Spleen (tissue), 11 donors: ENCODE measurements at regions not wholly inside any gene's neighbourhood (a gene's known extent, or its start where the extent isn't known, plus 50 kb on each side); places are given as distances from the start of the nearest gene placed in this dataset.

Experiments used
- DNase-seq: peaks from one replicate; pipeline ENCODE4 v3.0.0-alpha.2; 2020
- H3K27ac ChIP-seq, 8 donors: fragments of 200-600 bp; sonication (generic) in 7 of 8; 1 replicate in 4 of 8; 2 replicates in 4 of 8; pipeline versions ENCODE4 v1.5.0 to v1.8.0; 2016 to 2021; ENCODE audit warnings: inconsistent platforms in 4 of 8, mild to moderate bottlenecking in 4 of 8, moderate library complexity in 1 of 8
- H3K27me3 ChIP-seq, 7 donors: fragments of 200-600 bp; sonication (generic) in 6 of 7; replicated peaks in 1 of 7; 1 replicate in 4 of 7; 2 replicates in 3 of 7; pipeline versions ENCODE4 v1.5.0 to v1.8.0; 2016 to 2021; ENCODE audit warnings: inconsistent platforms in 3 of 7, mild to moderate bottlenecking in 1 of 7
- H3K36me3 ChIP-seq, 6 donors: fragments of 200-600 bp; sonication (generic) in 5 of 6; 1 replicate in 4 of 6; 2 replicates in 2 of 6; pipeline versions ENCODE4 v1.5.0 to v1.8.0; 2016 to 2021; ENCODE audit warnings: inconsistent platforms in 2 of 6
- H3K4me1 ChIP-seq, 6 donors: fragments of 200-600 bp; sonication (generic) in 5 of 6; 1 replicate in 3 of 6; 2 replicates in 3 of 6; pipeline versions ENCODE4 v1.5.0 to v1.8.0; 2016 to 2021; ENCODE audit warnings: inconsistent platforms in 3 of 6
- H3K4me3 ChIP-seq, 8 donors: fragments of 200-600 bp; sonication (generic) in 7 of 8; 1 replicate in 4 of 8; 2 replicates in 4 of 8; pipeline versions ENCODE4 v1.5.0 to v1.8.0; 2016 to 2021; ENCODE audit warnings: inconsistent platforms in 4 of 8, mild to moderate bottlenecking in 4 of 8, moderate library complexity in 2 of 8
- H3K9me3 ChIP-seq, 8 donors: fragments of 200-600 bp; sonication (generic) in 7 of 8; 1 replicate in 4 of 8; 2 replicates in 4 of 8; pipeline versions ENCODE4 v1.5.0 to v1.8.0; 2016 to 2021; ENCODE audit warnings: inconsistent platforms in 4 of 8
- POLR2A ChIP-seq, 3 donors: fragments of 450-650 bp; IDR thresholded peaks; one replicate each; pipeline ENCODE4 v1.5.1; 2017; ENCODE audit warnings: antibody characterized with exemption in 3 of 3, mild to moderate bottlenecking in 1 of 3
- POLR2AphosphoS5 ChIP-seq, 3 donors: sonication (generic); formaldehyde crosslinking; IDR thresholded peaks; one replicate each; pipeline ENCODE4 v1.5.1; 2017; ENCODE audit warnings: antibody characterized with exemption in 3 of 3
- whole genome bisulfite sequencing, 5 donors: extraction: QIAGEN DNeasy Blood & Tissue Kit in 3 of 5; methylation state at CpG; one replicate each; pipeline versions ENCODE4 v1.1.5 to v1.1.7; 2013 to 2018; 5-methylcytosine and 5-hydroxymethylcytosine counted together
- intact Hi-C: fragments of 100-400 bp; cut with DNase I; formaldehyde crosslinking; loops from one replicate; pipeline ENCODE4 v1.15.0; 2023; ENCODE audit warnings: low total_unique reads
- TF ChIP-seq, protein P1 (sequence below), 11 experiments: fragments of 200-600 bp in 7 of 11; fragments of 450-650 bp in 4 of 11; sonication (generic) in 4 of 11; IDR thresholded peaks in 8 of 11; conservative IDR thresholded peaks in 3 of 11; 1 replicate in 7 of 11; 2 replicates in 4 of 11; pipeline versions ENCODE4 v1.4.0 to v1.8.0; 2016 to 2021; ENCODE audit warnings: antibody characterized with exemption in 11 of 11, inconsistent platforms in 4 of 11, mild to moderate bottlenecking in 1 of 11
- donor health status: healthy with polysubstance abuse.
- donor health status: DM: no; HTN: no; CAD: no; lungs with moderate emphysema.
- donor health status: DM: no; HTN: no; CAD: no.
- donor health status: Bipolar disorder and iron deficiency.
- donor health status: healthy.
- donor health status: DM: no; HTN: no; CAD: no.
- donor health status: DM: yes; HTN: yes; CAD: no.

DNA sequence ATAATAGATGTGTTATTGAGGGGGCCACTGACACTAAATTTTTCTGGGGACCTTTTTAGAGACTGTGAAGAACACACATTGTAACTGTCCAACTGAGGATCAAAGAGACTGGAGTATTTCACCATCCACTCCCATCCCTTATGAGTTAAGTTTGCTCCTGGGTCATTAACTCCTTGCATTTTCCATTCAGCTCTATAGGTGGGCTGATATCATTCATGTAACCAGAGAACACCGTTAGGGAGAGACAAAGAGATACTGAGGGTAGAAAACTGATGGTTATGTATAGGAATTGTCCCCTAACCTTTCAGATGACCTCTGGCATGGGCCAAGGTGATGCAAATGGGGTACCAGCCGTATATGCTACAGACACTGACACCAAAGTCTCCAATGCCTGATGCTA lies 142.4 kb upstream of the TLR4 start:
- WGBS, 5 donors, result 46 to 72% (median 59%) methylated on average over 2 of the region's 2 CpGs
- TF ChIP-seq POLR2AphosphoS5 (IDR thresholded peaks at IDR 0.05) (no peak), POLR2A (IDR thresholded peaks at IDR 0.05) (no peak)
- TF ChIP-seq, protein P1, sequence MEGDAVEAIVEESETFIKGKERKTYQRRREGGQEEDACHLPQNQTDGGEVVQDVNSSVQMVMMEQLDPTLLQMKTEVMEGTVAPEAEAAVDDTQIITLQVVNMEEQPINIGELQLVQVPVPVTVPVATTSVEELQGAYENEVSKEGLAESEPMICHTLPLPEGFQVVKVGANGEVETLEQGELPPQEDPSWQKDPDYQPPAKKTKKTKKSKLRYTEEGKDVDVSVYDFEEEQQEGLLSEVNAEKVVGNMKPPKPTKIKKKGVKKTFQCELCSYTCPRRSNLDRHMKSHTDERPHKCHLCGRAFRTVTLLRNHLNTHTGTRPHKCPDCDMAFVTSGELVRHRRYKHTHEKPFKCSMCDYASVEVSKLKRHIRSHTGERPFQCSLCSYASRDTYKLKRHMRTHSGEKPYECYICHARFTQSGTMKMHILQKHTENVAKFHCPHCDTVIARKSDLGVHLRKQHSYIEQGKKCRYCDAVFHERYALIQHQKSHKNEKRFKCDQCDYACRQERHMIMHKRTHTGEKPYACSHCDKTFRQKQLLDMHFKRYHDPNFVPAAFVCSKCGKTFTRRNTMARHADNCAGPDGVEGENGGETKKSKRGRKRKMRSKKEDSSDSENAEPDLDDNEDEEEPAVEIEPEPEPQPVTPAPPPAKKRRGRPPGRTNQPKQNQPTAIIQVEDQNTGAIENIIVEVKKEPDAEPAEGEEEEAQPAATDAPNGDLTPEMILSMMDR (IDR thresholded peaks at IDR 0.05 in 8 of 11, conservative IDR thresholded peaks at IDR 0.05 in 3 of 11), result no peak
- H3K27ac ChIP-seq, result no peak overlapping the region
- intact Hi-C loops, result no loop called here
- H3K9me3 ChIP-seq, result no peaks in the 10 kb centered on the region
- no peaks in the 10 kb centered on the region for H3K4me1 ChIP-seq
- H3K27me3 ChIP-seq, result no peaks in the 10 kb centered on the region
- DNase-seq, result no peak
- no peaks in the 10 kb centered on the region for H3K36me3 ChIP-seq
- H3K4me3 ChIP-seq, result no peak overlapping the region

DNA sequence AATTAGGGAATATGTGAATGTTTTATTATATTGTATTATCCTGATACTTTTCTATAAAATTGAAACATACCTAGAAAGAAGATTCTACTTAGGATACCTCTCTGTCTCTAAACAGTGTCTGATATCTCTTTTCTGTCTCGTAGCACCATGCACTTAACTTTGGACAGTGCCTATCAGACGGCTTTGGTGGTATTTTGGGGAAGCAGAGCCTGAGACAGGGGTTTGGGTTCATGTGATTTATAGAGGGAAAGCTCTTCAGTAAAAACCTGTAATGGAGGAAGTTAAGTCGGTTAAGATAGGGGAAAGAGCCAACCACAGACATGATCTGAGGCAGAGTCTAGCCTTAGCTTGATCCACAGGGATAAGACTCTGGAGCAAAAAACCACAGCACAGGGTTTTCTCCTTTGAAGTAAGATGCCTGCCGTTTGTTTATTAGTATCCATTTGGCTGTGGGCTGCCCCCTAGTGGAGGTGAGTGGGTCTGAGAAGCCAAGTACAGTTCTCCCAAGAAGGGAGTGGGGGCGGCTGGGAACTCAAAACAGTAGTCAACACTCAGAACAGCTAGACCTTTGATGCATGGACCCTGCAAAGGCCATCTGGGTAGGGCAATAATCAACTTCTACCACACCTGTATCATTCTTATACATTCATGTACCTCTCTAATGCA lies 141.2 kb upstream of the ASTN2 start:
- H3K36me3 ChIP-seq, result no peaks in the 10 kb centered on the region
- H3K4me3 ChIP-seq, result no peak overlapping the region
- H3K27ac ChIP-seq, result no peak overlapping the region
- TF ChIP-seq, protein P1 (IDR thresholded peaks at IDR 0.05 in 8 of 11, conservative IDR thresholded peaks at IDR 0.05 in 3 of 11), result peak in 7 of 11 experiments; percentile 20 to 59 (median 48)
- no peak for TF ChIP-seq POLR2AphosphoS5 (IDR thresholded peaks at IDR 0.05)
- no peaks in the 10 kb centered on the region for H3K27me3 ChIP-seq
- no peak for DNase-seq
- no peaks in the 10 kb centered on the region for H3K4me1 ChIP-seq
- intact Hi-C loops, result no loop called here
- H3K9me3 ChIP-seq, result no peaks in the 10 kb centered on the region
- 52 to 62% (median 54%) methylated on average over 5 of the region's 5 CpGs for WGBS, 5 donors

DNA sequence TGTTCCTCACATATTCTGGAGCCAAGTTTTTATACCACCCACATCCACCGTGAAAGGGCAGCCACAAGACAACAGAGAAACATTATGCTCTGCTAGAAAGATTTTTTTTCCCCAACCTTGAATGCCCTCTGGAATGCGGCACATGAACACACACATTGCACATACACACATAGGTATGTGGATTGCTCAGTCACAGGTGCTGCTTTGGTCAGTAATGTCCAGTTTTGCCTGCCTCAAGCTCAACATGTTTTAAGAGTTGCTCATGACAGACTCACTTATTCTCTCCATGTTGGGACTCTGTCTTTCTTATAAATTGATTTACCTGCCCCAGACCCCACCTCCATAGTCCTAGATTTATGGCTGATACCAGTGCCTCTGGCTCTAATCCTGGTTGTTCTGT lies 138.0 kb upstream of the ASTN2 start:
- H3K4me1 ChIP-seq, result no peaks in the 10 kb centered on the region
- no peak overlapping the region for H3K27ac ChIP-seq
- H3K9me3 ChIP-seq, result no peaks in the 10 kb centered on the region
- 82 to 99% (median 94%) methylated on average over 2 of the region's 2 CpGs for WGBS, 5 donors
- H3K27me3 ChIP-seq, result no peaks in the 10 kb centered on the region
- DNase-seq, result no peak
- TF ChIP-seq POLR2A (IDR thresholded peaks at IDR 0.05), result no peak
- TF ChIP-seq POLR2AphosphoS5 (IDR thresholded peaks at IDR 0.05), result no peak
- TF ChIP-seq, protein P1 (IDR thresholded peaks at IDR 0.05 in 8 of 11, conservative IDR thresholded peaks at IDR 0.05 in 3 of 11), result no peak
- no peak overlapping the region for H3K4me3 ChIP-seq
- intact Hi-C loops, result no loop called here
- no peaks in the 10 kb centered on the region for H3K36me3 ChIP-seq

DNA sequence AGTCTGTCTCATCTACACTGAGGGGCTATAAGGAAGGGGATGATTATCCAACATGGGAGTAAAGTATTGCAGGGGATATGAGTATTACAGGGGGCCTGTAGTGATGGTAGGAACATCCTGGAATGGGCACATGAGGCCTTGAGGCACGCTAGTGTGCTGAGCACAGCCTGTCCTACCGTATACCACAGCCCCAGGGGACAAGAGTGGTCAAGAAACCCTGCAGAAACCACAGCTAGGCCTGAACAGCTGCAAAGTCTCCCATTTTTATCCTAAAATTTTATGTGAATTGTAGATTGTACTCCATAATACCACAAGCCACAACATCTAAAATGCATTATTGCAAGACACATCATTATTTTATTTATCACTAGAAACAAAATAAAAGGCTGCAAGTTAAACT lies 136.3 kb upstream of the ASTN2 start:
- intact Hi-C loops, result no loop called here
- Histone ChIP-seq H3K27me3 (no peaks in the 10 kb centered on the region), H3K36me3 (no peaks in the 10 kb centered on the region), H3K9me3 (no peaks in the 10 kb centered on the region), H3K27ac (no peak overlapping the region), H3K4me1 (no peaks in the 10 kb centered on the region), H3K4me3 (no peak overlapping the region)
- WGBS, 5 donors, result 32 to 71% (median 56%) methylated on average over 2 of the region's 2 CpGs
- no peak for DNase-seq
- TF ChIP-seq POLR2AphosphoS5 (IDR thresholded peaks at IDR 0.05) (no peak), POLR2A (IDR thresholded peaks at IDR 0.05) (no peak)
- TF ChIP-seq, protein P1 (IDR thresholded peaks at IDR 0.05 in 8 of 11, conservative IDR thresholded peaks at IDR 0.05 in 3 of 11), result no peak
